ENCODE measurements at regions not wholly inside any gene's neighbourhood (a gene's known extent, or its start where the extent isn't known, plus 50 kb on each side); places are given as distances from the start of the nearest gene placed in this dataset.
A peak's percentile ranks its signal among the peaks of the same experiment; 100 is the strongest.

GRCh38 chr14:65849091-65849490 is 436.6 kb downstream of the FUT8 start:
- no peaks in the 10 kb centered on the region for H3K9me3 ChIP-seq (replicated peaks in 1 of 3)
- TF ChIP-seq CTCF (IDR thresholded peaks at IDR 0.05), result no peak
- no peak for TF ChIP-seq POLR2A (IDR thresholded peaks at IDR 0.05)
- DNase-seq, result no peak
- 91 to 99% (median 95%) methylated on average over 3 of the region's 3 CpGs for WGBS, 4 donors
- no peaks in the 10 kb centered on the region for H3K27me3 ChIP-seq
- H3K4me1 ChIP-seq (replicated peaks in 1 of 2), result peaks cover 0 to 10% of the 10 kb centered on the region in 2 donors
- H3K36me3 ChIP-seq (replicated peaks in 1 of 2), result no peaks in the 10 kb centered on the region
- no peak overlapping the region for H3K27ac ChIP-seq
- no peak overlapping the region for H3K4me3 ChIP-seq
- intact Hi-C loops (cut with DNase I), result no loop called here

- TF ChIP-seq CTCF (IDR thresholded peaks at IDR 0.05) (no peak), POLR2A (IDR thresholded peaks at IDR 0.05) (no peak)
- Histone ChIP-seq H3K36me3 (replicated peaks in 1 of 2) (no peaks in the 10 kb centered on the region), H3K9me3 (replicated peaks in 1 of 3) (no peaks in the 10 kb centered on the region), H3K27ac (no peak overlapping the region), H3K4me1 (replicated peaks in 1 of 2) (peaks cover 0 to 10% of the 10 kb centered on the region in 2 donors), H3K27me3 (no peaks in the 10 kb centered on the region), H3K4me3 (no peak overlapping the region)
- no peak for DNase-seq
- intact Hi-C loops (cut with DNase I), result no loop called here
- WGBS, 4 donors, result 55 to 74% (median 63%) methylated on average over 2 of the region's 2 CpGs
Observed at GRCh38 chr14:65849558-65849957, 437.0 kb downstream of the FUT8 start.

- TF ChIP-seq POLR2A (IDR thresholded peaks at IDR 0.05) (no peak), CTCF (IDR thresholded peaks at IDR 0.05) (no peak)
- peak in 1 of 7 donors; percentile 69 for DNase-seq
- peaks cover 0 to 10% of the 10 kb centered on the region in 2 donors for H3K4me1 ChIP-seq (replicated peaks in 1 of 2)
- H3K27me3 ChIP-seq, result no peaks in the 10 kb centered on the region
- no peak overlapping the region for H3K27ac ChIP-seq
- no peaks in the 10 kb centered on the region for H3K9me3 ChIP-seq (replicated peaks in 1 of 3)
- 77 to 91% (median 81%) methylated on average over 10 of the region's 10 CpGs for WGBS, 4 donors
- intact Hi-C loops (cut with DNase I), result no loop called here
- H3K36me3 ChIP-seq (replicated peaks in 1 of 2), result no peaks in the 10 kb centered on the region
- no peak overlapping the region for H3K4me3 ChIP-seq
Observed at GRCh38 chr14:65850429-65851135, 438.1 kb downstream of the FUT8 start.

GRCh38 chr14:65852689-65853088 is 440.2 kb downstream of the FUT8 start:
- intact Hi-C loops (cut with DNase I), result no loop called here
- Histone ChIP-seq H3K27ac (no peak overlapping the region), H3K27me3 (no peaks in the 10 kb centered on the region), H3K4me3 (no peak overlapping the region), H3K36me3 (replicated peaks in 1 of 2) (no peaks in the 10 kb centered on the region), H3K4me1 (replicated peaks in 1 of 2) (no peaks in the 10 kb centered on the region), H3K9me3 (replicated peaks in 1 of 3) (no peaks in the 10 kb centered on the region)
- DNase-seq, result no peak
- TF ChIP-seq CTCF (IDR thresholded peaks at IDR 0.05) (no peak), POLR2A (IDR thresholded peaks at IDR 0.05) (no peak)
- 35 to 45% (median 41%) methylated on average over 2 of the region's 2 CpGs for WGBS, 4 donors
